ENCODE measurements at regions not wholly inside any gene's neighbourhood (a gene's known extent, or its start where the extent isn't known, plus 50 kb on each side); places are given as distances from the start of the nearest gene placed in this dataset.
"Not testable (repeated sequence)": the region's sequence is repeated elsewhere in the genome, so short reads cannot be mapped to it uniquely, and the experiment has no call there.

DNA sequence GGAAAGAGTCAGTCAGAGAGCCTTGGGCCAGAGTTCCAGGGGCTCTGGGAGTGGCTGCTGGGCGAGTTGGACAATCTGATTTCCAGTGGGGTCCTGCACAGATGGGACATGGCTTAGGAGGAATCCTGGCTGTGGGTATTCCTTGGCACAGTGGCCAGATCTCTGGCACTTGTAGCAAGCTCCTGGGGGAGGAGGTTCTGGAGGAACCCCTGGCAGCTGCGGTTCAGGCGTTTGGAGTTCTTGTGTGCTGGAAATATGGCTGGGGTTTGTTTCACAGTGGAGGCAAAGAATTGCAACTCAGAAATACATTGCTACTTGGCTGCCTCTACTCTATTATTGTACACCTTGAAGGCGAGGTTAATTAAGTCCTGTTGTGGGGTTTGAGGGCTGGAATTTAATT lies 67.2 kb upstream of the SLC4A7 start:
- TF ChIP-seq, protein P1, sequence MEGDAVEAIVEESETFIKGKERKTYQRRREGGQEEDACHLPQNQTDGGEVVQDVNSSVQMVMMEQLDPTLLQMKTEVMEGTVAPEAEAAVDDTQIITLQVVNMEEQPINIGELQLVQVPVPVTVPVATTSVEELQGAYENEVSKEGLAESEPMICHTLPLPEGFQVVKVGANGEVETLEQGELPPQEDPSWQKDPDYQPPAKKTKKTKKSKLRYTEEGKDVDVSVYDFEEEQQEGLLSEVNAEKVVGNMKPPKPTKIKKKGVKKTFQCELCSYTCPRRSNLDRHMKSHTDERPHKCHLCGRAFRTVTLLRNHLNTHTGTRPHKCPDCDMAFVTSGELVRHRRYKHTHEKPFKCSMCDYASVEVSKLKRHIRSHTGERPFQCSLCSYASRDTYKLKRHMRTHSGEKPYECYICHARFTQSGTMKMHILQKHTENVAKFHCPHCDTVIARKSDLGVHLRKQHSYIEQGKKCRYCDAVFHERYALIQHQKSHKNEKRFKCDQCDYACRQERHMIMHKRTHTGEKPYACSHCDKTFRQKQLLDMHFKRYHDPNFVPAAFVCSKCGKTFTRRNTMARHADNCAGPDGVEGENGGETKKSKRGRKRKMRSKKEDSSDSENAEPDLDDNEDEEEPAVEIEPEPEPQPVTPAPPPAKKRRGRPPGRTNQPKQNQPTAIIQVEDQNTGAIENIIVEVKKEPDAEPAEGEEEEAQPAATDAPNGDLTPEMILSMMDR (IDR thresholded peaks at IDR 0.05; ENCODE audit: insufficient read depth, low read length, poor library complexity, severe bottlenecking), result not testable (repeated sequence)
- TF ChIP-seq EZH2phosphoT487 (conservative IDR thresholded peaks at IDR 0.05; ENCODE audit: low read length), result not testable (repeated sequence)

Data from SU-DHL-6 (cell line).